GM21619 (cell line): ENCODE measurements at regions not wholly inside any gene's neighbourhood (a gene's known extent, or its start where the extent isn't known, plus 50 kb on each side); places are given as distances from the start of the nearest gene placed in this dataset.

Experiments used
- ATAC-seq: cut with Tn5 transposase; IDR thresholded peaks from one replicate; pipeline ENCODE4 v1.9.1; 2021; ENCODE audit not compliant: unreplicated experiment

DNA sequence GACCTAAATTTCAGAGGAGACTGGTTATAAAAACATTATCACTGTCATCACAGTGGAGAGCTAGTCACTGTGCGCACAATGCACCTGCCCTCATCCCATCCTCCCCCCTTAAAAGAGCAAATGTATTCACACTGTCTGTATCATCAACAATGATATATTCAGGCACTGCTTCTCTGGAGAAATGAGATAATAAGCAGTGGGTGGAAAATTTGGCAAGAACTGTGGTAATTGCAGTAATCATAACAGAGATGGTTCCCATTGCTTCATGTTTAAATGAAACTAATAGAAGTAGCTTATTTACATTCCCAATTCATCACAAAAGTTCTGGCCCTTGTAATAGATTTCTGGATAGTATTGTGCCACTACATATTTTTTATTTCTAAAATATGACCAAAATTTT lies 867.4 kb upstream of the ADGRL2 start:
- no peak for ATAC-seq

GRCh38 chr1:80931178-80931577 lies 869.6 kb upstream of the ADGRL2 start:
- no peak for ATAC-seq

GRCh38 chr1:80929868-80930508 lies 870.7 kb upstream of the ADGRL2 start:
- no peak for ATAC-seq

GRCh38 chr1:80926531-80926930 lies 874.2 kb upstream of the ADGRL2 start:
- ATAC-seq = no peak

DNA sequence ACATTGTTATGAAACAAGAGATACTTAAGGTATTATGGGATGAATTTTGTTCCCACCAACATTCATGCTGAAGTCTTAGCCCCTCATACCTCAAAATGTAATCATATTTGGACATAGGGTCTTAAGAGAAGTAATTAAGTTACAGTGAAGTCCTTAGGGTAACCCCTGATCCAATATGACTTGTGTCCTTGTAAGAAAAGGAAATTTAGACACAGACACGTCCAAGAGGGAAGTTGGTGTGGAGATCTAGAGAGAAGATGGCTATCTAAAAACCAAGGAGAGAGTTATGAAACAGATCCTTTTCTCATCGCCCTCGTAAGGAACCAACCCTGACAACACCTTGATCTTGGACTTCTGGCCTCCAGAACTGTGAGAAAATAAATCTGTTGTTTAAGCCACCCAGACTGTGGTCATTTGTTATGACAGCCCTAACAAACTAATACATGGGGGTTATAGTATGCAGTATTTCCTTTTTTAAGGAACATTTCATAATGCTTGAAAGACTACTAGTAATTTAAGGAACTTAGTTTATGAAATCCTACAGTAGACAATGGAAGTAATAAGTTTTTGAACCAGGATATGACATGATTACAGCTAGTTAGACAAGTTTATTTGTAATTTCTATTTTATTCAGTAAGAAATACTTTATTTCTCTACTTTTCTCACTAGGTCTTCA lies 875.5 kb upstream of the ADGRL2 start:
- no peak for ATAC-seq

- ATAC-seq = no peak
Measured at GRCh38 chr1:80924290-80924689, 876.4 kb upstream of the ADGRL2 start.

GRCh38 chr1:80922906-80923305 lies 877.8 kb upstream of the ADGRL2 start:
- no peak for ATAC-seq

GRCh38 chr1:80919426-80919825 lies 881.3 kb upstream of the ADGRL2 start:
- ATAC-seq = no peak

- no peak for ATAC-seq
Measured at GRCh38 chr1:80918380-80918779, 882.4 kb upstream of the ADGRL2 start.

DNA sequence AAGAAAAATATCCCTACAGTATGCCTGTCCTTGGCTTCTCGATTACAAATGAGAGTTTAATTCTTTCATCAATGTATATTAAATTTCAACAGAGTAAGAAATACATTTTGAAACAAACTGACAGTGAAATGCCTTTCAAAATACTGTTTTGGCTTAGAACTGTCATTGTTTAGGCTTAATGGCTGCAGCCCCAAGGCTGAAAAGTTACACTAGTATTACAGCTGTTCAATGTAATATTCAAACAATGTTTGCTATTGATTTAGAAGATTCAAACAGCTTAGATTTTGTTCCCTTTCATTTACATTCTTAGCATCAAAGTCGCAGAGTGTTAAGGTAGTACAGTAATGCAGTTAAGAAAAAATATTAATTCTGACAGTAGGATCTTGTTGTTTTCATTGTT lies 882.9 kb upstream of the ADGRL2 start:
- no peak for ATAC-seq

- ATAC-seq = no peak
Measured at GRCh38 chr1:80917225-80917624, 883.5 kb upstream of the ADGRL2 start.

- no peak for ATAC-seq
Measured at GRCh38 chr1:80915491-80915890, 885.2 kb upstream of the ADGRL2 start.

- ATAC-seq = no peak
Measured at GRCh38 chr1:80910426-80910825, 890.3 kb upstream of the ADGRL2 start.

- ATAC-seq = no peak
Measured at GRCh38 chr1:80909172-80909784, 891.5 kb upstream of the ADGRL2 start.

GRCh38 chr1:80896781-80897356 lies 903.9 kb upstream of the ADGRL2 start:
- ATAC-seq = no peak

GRCh38 chr1:80894921-80895320 lies 905.8 kb upstream of the ADGRL2 start:
- ATAC-seq = no peak

- ATAC-seq = no peak
Measured at GRCh38 chr1:80893115-80893514, 907.6 kb upstream of the ADGRL2 start.

DNA sequence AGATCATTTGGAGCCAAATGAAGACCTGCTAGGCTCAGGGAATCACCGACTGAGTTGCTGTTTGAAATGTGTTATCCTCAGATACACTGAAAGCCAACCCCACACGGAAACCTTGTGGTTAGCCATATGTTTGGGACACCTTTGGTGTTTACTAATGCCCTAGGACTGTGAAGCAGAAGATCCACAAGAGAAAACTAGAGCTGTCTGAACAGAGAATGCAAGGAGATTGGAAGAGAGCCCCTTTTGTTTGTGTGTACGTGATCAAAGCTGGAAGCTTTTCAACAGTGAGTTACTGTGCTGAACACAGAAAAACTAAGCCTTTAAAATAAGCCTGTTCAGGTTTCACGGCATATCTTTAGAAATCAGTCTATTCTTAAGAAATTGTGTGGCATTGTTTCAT lies 908.2 kb upstream of the ADGRL2 start:
- ATAC-seq = no peak

GRCh38 chr1:80891871-80892270 lies 908.9 kb upstream of the ADGRL2 start:
- no peak for ATAC-seq

GRCh38 chr1:80882553-80882952 lies 918.2 kb upstream of the ADGRL2 start:
- no peak for ATAC-seq

DNA sequence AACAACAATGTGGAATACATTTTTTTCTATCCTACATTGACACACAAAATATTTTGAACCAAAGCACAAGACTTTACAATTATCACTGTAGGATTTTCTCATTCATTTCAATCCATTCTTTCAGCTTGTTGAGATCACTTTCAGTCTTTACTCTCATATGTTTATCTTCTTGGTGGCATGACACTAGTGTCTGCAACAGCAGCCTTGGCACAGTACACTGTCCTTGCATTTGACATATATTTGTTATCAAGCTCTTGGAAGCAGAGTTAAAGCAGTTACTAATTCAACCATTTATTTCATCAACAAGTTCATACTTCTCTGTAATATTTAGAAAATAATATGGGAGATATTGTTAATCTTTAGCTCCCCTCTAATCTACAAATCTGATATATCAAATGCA lies 922.4 kb upstream of the ADGRL2 start:
- ATAC-seq = no peak

- no peak for ATAC-seq
Measured at GRCh38 chr1:80876035-80876434, 924.7 kb upstream of the ADGRL2 start.
